Adrenal gland (tissue), 9 donors: ENCODE measurements at regions not wholly inside any gene's neighbourhood (a gene's known extent, or its start where the extent isn't known, plus 50 kb on each side); places are given as distances from the start of the nearest gene placed in this dataset.

Experiments used
- DNase-seq, 7 donors: peaks; one replicate each; pipeline ENCODE4 v3.0.0-alpha.2; 2019 to 2020
- H3K27ac ChIP-seq, 5 donors: fragments of 200-600 bp; sonication (generic) in 4 of 5; 1 replicate in 3 of 5; 2 replicates in 2 of 5; pipeline versions ENCODE4 v1.5.1 to v1.8.0; 2016 to 2020; ENCODE audit warnings: mild to moderate bottlenecking in 1 of 5
- H3K27me3 ChIP-seq: fragments of 200-600 bp; 2 replicates; pipeline ENCODE4 v1.8.0; 2021
- H3K36me3 ChIP-seq, 2 donors: fragments of 200-600 bp; replicated peaks in 1 of 2; 1 replicate in 1 of 2; 2 replicates in 1 of 2; pipeline versions ENCODE4 v1.5.1 to v1.8.0; 2018 to 2022
- H3K4me1 ChIP-seq, 2 donors: fragments of 200-600 bp; replicated peaks in 1 of 2; 1 replicate in 1 of 2; 2 replicates in 1 of 2; pipeline versions ENCODE4 v1.5.1 to v1.8.0; 2018 to 2021
- H3K4me3 ChIP-seq, 4 donors: fragments of 200-600 bp; sonication (generic) in 3 of 4; one replicate each; pipeline ENCODE4 v1.5.1; 2016 to 2018
- H3K9me3 ChIP-seq, 3 donors: fragments of 200-600 bp; sonication (generic) in 1 of 3; replicated peaks in 1 of 3; 1 replicate in 2 of 3; 2 replicates in 1 of 3; pipeline versions ENCODE4 v1.5.1 to v1.8.0; 2016 to 2021
- CTCF ChIP-seq, 6 experiments: fragments of 450-650 bp in 4 of 6; fragments of 200-600 bp in 2 of 6; sonication (generic) in 1 of 6; IDR thresholded peaks; 1 replicate in 5 of 6; 2 replicates in 1 of 6; pipeline versions ENCODE4 v1.5.1 to v1.8.0; 2016 to 2021; ENCODE audit warnings: antibody characterized with exemption in 6 of 6, mild to moderate bottlenecking in 2 of 6, moderate library complexity in 1 of 6
- POLR2A ChIP-seq, 2 donors: fragments of 450-650 bp; IDR thresholded peaks; one replicate each; pipeline ENCODE4 v1.6.1; 2017; ENCODE audit warnings: antibody characterized with exemption in 2 of 2, mild to moderate bottlenecking in 2 of 2, moderate library complexity in 1 of 2
- WGBS, 4 donors: extraction: QIAGEN DNeasy Blood & Tissue Kit in 2 of 4; methylation state at CpG; one replicate each; pipeline versions ENCODE4 v1.1.5 to v1.1.7; 2013 to 2017; 5-methylcytosine and 5-hydroxymethylcytosine counted together
- intact Hi-C, 2 donors: fragments of 100-400 bp; cut with DNase I; formaldehyde crosslinking; loops; one replicate each; pipeline versions ENCODE4 v1.14.1 to v1.15.0; 2022 to 2023
- donor health status: healthy with polysubstance abuse.
- donor health status: Bipolar disorder and iron deficiency.
- donor health status: DM: yes; HTN: yes; CAD: no.
- donor health status: DM: no; HTN: no; CAD: no.
- donor health status: DM: no; HTN: no; CAD: no.

- no peak for TF ChIP-seq POLR2A (IDR thresholded peaks at IDR 0.05)
- no peak for TF ChIP-seq CTCF (IDR thresholded peaks at IDR 0.05)
- WGBS, 4 donors = 0 to 78% (median 1%) methylated on average over 1 of the region's 1 CpG
- no peak for DNase-seq
- no peaks in the 10 kb centered on the region for H3K9me3 ChIP-seq
- H3K4me3 ChIP-seq = no peak overlapping the region
- no peak overlapping the region for H3K27ac ChIP-seq
- intact Hi-C loops = no loop called here
- H3K4me1 ChIP-seq = no peaks in the 10 kb centered on the region
- no peaks in the 10 kb centered on the region for H3K27me3 ChIP-seq
- no peaks in the 10 kb centered on the region for H3K36me3 ChIP-seq
These were observed 241.1 kb downstream of the TENT5A start for GRCh38 chr6:81511423-81511822.

DNA sequence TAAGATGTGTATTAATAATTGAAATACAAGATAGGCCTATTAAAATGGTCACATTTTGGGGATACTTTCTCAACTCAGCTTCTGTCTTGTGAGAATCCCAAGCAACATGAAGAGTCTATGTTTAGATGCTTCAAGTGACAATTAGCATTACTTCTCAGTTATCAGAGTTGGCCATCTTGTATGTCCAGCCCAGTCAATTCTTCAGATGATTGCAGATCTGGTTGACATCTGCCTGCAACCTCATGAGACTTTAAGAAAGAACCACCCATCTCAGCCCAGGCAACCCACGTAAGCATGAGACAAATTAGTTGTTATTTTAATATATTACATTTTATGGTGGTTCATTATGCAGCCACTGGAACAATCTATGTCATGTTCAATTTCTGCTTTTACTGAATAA is 256.5 kb downstream of the TENT5A start:
- Histone ChIP-seq H3K36me3 (no peaks in the 10 kb centered on the region), H3K4me1 (no peaks in the 10 kb centered on the region), H3K27me3 (no peaks in the 10 kb centered on the region), H3K4me3 (no peak overlapping the region), H3K27ac (no peak overlapping the region), H3K9me3 (no peaks in the 10 kb centered on the region)
- intact Hi-C loops = no loop called here
- WGBS, 4 donors = 72 to 90% (median 79%) methylated on average over 1 of the region's 1 CpG
- no peak for DNase-seq
- TF ChIP-seq POLR2A (IDR thresholded peaks at IDR 0.05) (no peak), CTCF (IDR thresholded peaks at IDR 0.05) (no peak)

GRCh38 chr6:81491454-81492101 is 260.9 kb downstream of the TENT5A start:
- no peak overlapping the region for H3K4me3 ChIP-seq
- intact Hi-C loops = no loop called here
- H3K27me3 ChIP-seq = no peaks in the 10 kb centered on the region
- no peak for DNase-seq
- H3K9me3 ChIP-seq = no peaks in the 10 kb centered on the region
- no peaks in the 10 kb centered on the region for H3K4me1 ChIP-seq
- no peak overlapping the region for H3K27ac ChIP-seq
- H3K36me3 ChIP-seq = no peaks in the 10 kb centered on the region
- TF ChIP-seq CTCF (IDR thresholded peaks at IDR 0.05) = no peak

GRCh38 chr6:81487489-81487888 is 265.0 kb downstream of the TENT5A start:
- intact Hi-C loops = no loop called here
- DNase-seq = peak; percentile 40 to 83 (median 69)
- H3K27ac ChIP-seq = no peak overlapping the region

More at GRCh38 chr6:81487489-81487888, 265.0 kb downstream of the TENT5A start:
- H3K4me3 ChIP-seq = peak overlapping the region in 1 of 4 donors; percentile 47
- 40 to 48% (median 43%) methylated on average over 1 of the region's 1 CpG for WGBS, 4 donors
- no peaks in the 10 kb centered on the region for H3K9me3 ChIP-seq
- H3K27me3 ChIP-seq = no peaks in the 10 kb centered on the region
- H3K36me3 ChIP-seq = no peaks in the 10 kb centered on the region
- H3K4me1 ChIP-seq = no peaks in the 10 kb centered on the region
- no peak for TF ChIP-seq POLR2A (IDR thresholded peaks at IDR 0.05)
- no peak for TF ChIP-seq CTCF (IDR thresholded peaks at IDR 0.05)
